Liver (tissue), 3 donors: ENCODE measurements at regions not wholly inside any gene's neighbourhood (a gene's known extent, or its start where the extent isn't known, plus 50 kb on each side); places are given as distances from the start of the nearest gene placed in this dataset.

ENCODE experiments used
- CTCF ChIP-seq: fragments of 150-350 bp; IDR thresholded peaks from 2 replicates; pipeline ENCODE4 v1.5.1; 2017; ENCODE audit warnings: improper control_type of control experiment, low read depth, low read length; ENCODE audit not compliant: missing input control
- EGR1 ChIP-seq, 2 donors: IDR thresholded peaks; 2 replicates each; pipeline ENCODE4 v1.6.1; 2016 to 2018; ENCODE audit warnings: antibody characterized with exemption in 2 of 2, low read depth in 2 of 2
- GABPA ChIP-seq, 2 donors: IDR thresholded peaks in 1 of 2; conservative IDR thresholded peaks in 1 of 2; 2 replicates each; pipeline ENCODE4 v1.6.1; 2016; ENCODE audit warnings: antibody characterized with exemption in 2 of 2, mild to moderate bottlenecking in 1 of 2, moderate library complexity in 1 of 2
- JUND ChIP-seq, 2 donors: IDR thresholded peaks; 2 replicates each; pipeline ENCODE4 v1.6.1; 2016; ENCODE audit warnings: antibody characterized with exemption in 2 of 2
- MAX ChIP-seq: IDR thresholded peaks from 2 replicates; pipeline ENCODE4 v1.6.1; 2016; ENCODE audit warnings: antibody characterized with exemption
- RAD21 ChIP-seq, 2 donors: IDR thresholded peaks; 2 replicates each; pipeline ENCODE4 v1.6.1; 2016; ENCODE audit warnings: antibody characterized with exemption in 2 of 2, mild to moderate bottlenecking in 2 of 2
- RXRA ChIP-seq, 2 donors: IDR thresholded peaks; 2 replicates each; pipeline ENCODE4 v1.6.1; 2017 to 2018; ENCODE audit warnings: antibody characterized with exemption in 2 of 2, mild to moderate bottlenecking in 1 of 2
- SP1 ChIP-seq: IDR thresholded peaks from 2 replicates; pipeline ENCODE4 v1.6.1; 2018; ENCODE audit warnings: antibody characterized with exemption, mild to moderate bottlenecking
- TAF1 ChIP-seq: conservative IDR thresholded peaks from 2 replicates; pipeline ENCODE4 v1.6.1; 2016; ENCODE audit warnings: antibody characterized with exemption, mild to moderate bottlenecking
- YY1 ChIP-seq: IDR thresholded peaks from 2 replicates; pipeline ENCODE4 v1.6.1; 2016; ENCODE audit warnings: antibody characterized with exemption, mild to moderate bottlenecking
- ZBTB33 ChIP-seq: IDR thresholded peaks from 2 replicates; pipeline ENCODE4 v1.6.1; 2016; ENCODE audit warnings: antibody characterized with exemption
- donor health status: healthy.
- donor health status: healthy.

- TF ChIP-seq CTCF (no peak), ZBTB33 (no peak), GABPA (IDR thresholded peaks at IDR 0.05 in 1 of 2, conservative IDR thresholded peaks at IDR 0.05 in 1 of 2) (no peak), SP1 (no peak), MAX (no peak), EGR1 (IDR thresholded peaks at IDR 0.05; ENCODE audit: low read depth in 2 of 2) (no peak), RXRA (IDR thresholded peaks at IDR 0.05) (no peak), TAF1 (no peak), YY1 (no peak), RAD21 (IDR thresholded peaks at IDR 0.05) (no peak), JUND (IDR thresholded peaks at IDR 0.05) (no peak)
Measured at GRCh38 chr6:150725795-150726194, 126.1 kb downstream of the PLEKHG1 start.
